Osteocyte (in vitro differentiated cells): ENCODE measurements at regions not wholly inside any gene's neighbourhood (a gene's known extent, or its start where the extent isn't known, plus 50 kb on each side); places are given as distances from the start of the nearest gene placed in this dataset.

Experiments
- DNase-seq: peaks from one replicate; pipeline ENCODE4 v3.0.0; 2021; ENCODE audit warnings: mixed read lengths; ENCODE audit not compliant: unreplicated experiment; ENCODE audit errors: extremely low spot score
- H3K27ac Mint-ChIP-seq: one replicate; pipeline ENCODE4 v1.8.0; 2021; ENCODE audit warnings: mild to moderate bottlenecking, mixed read lengths; ENCODE audit not compliant: unreplicated experiment
- H3K27me3 Mint-ChIP-seq: one replicate; pipeline ENCODE4 v1.8.0; 2021; ENCODE audit warnings: mixed read lengths; ENCODE audit not compliant: unreplicated experiment
- H3K36me3 Mint-ChIP-seq: one replicate; pipeline ENCODE4 v1.8.0; 2021; ENCODE audit warnings: mixed read lengths; ENCODE audit not compliant: unreplicated experiment
- H3K4me1 Mint-ChIP-seq: one replicate; pipeline ENCODE4 v1.8.0; 2021; ENCODE audit warnings: mixed read lengths; ENCODE audit not compliant: unreplicated experiment
- H3K4me3 Mint-ChIP-seq: one replicate; pipeline ENCODE4 v1.8.0; 2021; ENCODE audit warnings: mild to moderate bottlenecking, moderate library complexity, mixed read lengths; ENCODE audit not compliant: unreplicated experiment
- H3K9me3 Mint-ChIP-seq: one replicate; pipeline ENCODE4 v1.8.0; 2021; ENCODE audit warnings: mixed read lengths; ENCODE audit not compliant: unreplicated experiment
- TF ChIP-seq, protein P1 (sequence below): fragments of 200-600 bp; sonication (generic); IDR thresholded peaks from 2 replicates; pipeline ENCODE4 v1.5.0; 2021; ENCODE audit warnings: antibody characterized with exemption, mild to moderate bottlenecking, moderate library complexity

DNA sequence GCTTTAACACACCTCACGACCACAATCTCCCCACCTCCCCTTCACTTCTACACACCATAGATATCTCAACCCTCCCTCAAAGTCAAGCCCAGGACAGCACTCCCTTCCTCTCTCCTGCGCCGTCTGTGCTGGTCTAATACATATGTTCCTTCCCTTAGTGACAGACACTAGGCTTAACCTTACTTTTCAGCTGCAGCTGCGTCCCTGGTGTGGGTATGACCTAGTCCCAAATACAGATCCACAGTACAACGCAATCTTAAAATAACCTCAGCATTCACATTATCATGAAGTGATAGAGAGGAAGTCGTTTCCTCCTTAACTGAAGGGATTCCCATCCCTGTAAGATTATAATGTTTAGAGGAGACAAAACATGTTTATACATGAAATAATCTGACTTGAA is 192.7 kb upstream of the TANK start:
- Mint-ChIP-seq H3K4me1 (peaks cover 30% of the 10 kb centered on the region), H3K4me3 (no peak overlapping the region), H3K27me3 (no peaks in the 10 kb centered on the region), H3K9me3 (no peaks in the 10 kb centered on the region), H3K27ac (peak overlapping the region; percentile 21), H3K36me3 (no peaks in the 10 kb centered on the region)
- no peak for DNase-seq
- TF ChIP-seq, protein P1, sequence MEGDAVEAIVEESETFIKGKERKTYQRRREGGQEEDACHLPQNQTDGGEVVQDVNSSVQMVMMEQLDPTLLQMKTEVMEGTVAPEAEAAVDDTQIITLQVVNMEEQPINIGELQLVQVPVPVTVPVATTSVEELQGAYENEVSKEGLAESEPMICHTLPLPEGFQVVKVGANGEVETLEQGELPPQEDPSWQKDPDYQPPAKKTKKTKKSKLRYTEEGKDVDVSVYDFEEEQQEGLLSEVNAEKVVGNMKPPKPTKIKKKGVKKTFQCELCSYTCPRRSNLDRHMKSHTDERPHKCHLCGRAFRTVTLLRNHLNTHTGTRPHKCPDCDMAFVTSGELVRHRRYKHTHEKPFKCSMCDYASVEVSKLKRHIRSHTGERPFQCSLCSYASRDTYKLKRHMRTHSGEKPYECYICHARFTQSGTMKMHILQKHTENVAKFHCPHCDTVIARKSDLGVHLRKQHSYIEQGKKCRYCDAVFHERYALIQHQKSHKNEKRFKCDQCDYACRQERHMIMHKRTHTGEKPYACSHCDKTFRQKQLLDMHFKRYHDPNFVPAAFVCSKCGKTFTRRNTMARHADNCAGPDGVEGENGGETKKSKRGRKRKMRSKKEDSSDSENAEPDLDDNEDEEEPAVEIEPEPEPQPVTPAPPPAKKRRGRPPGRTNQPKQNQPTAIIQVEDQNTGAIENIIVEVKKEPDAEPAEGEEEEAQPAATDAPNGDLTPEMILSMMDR, result no peak

DNA sequence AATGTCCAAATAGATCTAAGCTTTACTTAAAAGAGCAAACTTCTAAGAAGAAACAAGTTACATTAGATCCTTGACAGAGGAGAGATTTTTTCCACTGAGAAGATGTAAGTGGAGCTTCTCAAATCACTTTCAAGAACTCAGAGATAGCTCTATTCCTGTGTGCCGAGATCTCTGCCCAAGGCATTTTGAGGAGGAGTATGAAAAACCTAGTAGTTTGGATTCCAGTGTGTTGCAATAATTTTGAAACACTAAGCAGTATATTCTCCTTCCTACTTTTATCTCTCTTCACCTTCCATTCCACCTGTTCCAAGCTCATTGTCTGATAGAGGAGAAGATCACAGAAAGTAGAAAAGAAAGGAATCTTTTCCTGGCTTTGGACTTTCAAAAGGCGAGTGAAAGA is 192.0 kb upstream of the TANK start:
- no peak for DNase-seq

DNA sequence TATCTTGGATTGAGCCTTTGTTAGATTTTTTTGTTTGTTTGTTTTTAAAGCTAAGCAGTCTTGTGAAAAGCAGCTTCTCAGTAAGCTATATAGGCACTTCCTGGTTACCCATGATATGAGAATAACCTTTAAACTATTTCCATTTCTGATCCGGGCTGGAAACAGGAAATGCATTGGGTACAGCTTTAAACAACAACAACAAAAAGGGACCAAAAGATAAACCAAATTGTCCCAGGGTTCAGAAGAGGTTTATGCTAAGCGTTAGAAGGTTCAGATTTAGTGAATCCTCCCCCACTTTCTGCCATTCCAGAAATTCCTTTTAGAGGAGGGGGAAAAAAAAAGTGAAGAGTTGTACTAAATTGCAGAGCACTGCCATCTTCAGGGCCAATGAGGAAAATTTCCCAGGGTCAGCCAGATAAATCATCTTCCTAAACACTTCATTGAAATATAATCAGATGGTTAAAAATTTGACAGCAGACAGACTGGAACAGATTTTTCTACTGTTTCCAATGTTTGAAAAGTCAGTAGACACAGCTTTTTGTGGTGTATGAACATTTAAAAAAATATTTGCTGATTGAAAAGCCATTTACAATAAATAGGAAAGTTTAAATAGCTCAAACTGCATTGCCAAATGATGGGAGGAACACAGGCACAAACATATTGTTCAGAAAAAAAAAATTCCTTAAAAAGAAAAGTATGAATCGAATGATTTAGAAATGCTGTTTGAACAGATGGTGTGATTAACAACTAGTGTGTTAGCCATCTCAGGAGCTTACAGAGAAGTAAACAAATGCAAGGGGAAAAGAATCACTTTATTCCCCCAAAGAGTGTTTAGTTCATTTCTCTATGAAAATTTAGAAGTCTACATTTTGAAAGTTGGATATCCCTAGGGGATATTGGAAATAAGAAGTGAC is 189.9 kb upstream of the TANK start:
- H3K4me3 Mint-ChIP-seq, result no peak overlapping the region
- TF ChIP-seq, protein P1, result peak; percentile 86
- DNase-seq, result no peak
- peaks cover 30% of the 10 kb centered on the region for H3K4me1 Mint-ChIP-seq
- no peaks in the 10 kb centered on the region for H3K9me3 Mint-ChIP-seq
- no peaks in the 10 kb centered on the region for H3K36me3 Mint-ChIP-seq
- no peaks in the 10 kb centered on the region for H3K27me3 Mint-ChIP-seq
- peak overlapping the region; percentile 71 for H3K27ac Mint-ChIP-seq

More for the DNA sequence above, 192.0 kb upstream of the TANK start:
- Mint-ChIP-seq H3K27ac (peak overlapping the region; percentile 21), H3K9me3 (no peaks in the 10 kb centered on the region), H3K27me3 (no peaks in the 10 kb centered on the region), H3K36me3 (no peaks in the 10 kb centered on the region), H3K4me1 (peaks cover 30% of the 10 kb centered on the region), H3K4me3 (no peak overlapping the region)
- TF ChIP-seq, protein P1, result no peak

DNA sequence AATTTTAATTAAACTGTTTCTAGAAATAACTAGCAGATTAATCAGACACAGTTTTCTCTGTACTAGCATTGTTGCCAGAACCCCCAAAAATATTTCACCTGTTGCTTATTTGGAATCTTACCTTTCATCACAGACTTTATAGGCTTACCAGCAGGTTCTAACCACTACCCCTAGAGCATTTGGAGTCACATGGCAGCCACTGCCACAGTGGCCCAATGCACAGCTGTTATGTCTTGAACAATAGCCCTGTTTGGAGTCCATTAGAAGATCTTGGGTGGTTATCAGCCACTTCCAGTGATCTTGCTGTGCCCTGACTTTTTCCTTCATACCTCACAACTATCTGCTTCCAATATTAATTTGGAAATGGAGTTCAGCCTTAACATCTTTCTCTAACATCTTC is 186.2 kb upstream of the TANK start:
- Mint-ChIP-seq H3K4me1 (peaks cover 13% of the 10 kb centered on the region), H3K27me3 (no peaks in the 10 kb centered on the region), H3K9me3 (peaks cover 6% of the 10 kb centered on the region), H3K27ac (no peak overlapping the region), H3K36me3 (no peaks in the 10 kb centered on the region), H3K4me3 (no peak overlapping the region)
- DNase-seq, result no peak
- TF ChIP-seq, protein P1, result no peak

DNA sequence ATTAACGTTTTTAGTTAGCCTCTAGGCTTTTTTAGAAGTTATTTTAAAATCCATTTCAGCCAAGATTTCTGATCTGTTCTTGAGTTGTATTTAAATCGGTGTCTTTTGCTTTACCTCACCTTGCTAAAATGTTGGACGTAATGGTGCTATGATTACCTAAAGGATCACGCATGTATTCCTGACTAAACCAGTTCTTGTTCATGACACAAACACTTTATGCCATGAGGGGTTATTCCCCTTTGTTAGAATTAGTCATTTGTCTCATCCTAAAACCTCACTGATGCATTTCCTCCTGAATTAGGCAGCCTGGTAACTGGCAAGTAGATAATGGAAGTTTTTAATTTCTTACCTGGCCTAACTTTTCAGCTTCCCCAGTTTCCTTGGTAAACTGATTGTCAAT is 185.4 kb upstream of the TANK start:
- Mint-ChIP-seq H3K4me3 (no peak overlapping the region), H3K4me1 (peaks cover 10% of the 10 kb centered on the region), H3K27ac (no peak overlapping the region), H3K27me3 (no peaks in the 10 kb centered on the region), H3K9me3 (peaks cover 7% of the 10 kb centered on the region), H3K36me3 (no peaks in the 10 kb centered on the region)
- no peak for DNase-seq
- TF ChIP-seq, protein P1, result no peak
